GM21528 (cell line): ENCODE measurements at regions not wholly inside any gene's neighbourhood (a gene's known extent, or its start where the extent isn't known, plus 50 kb on each side); places are given as distances from the start of the nearest gene placed in this dataset.
"Not testable (repeated sequence)": the region's sequence is repeated elsewhere in the genome, so short reads cannot be mapped to it uniquely, and the experiment has no call there.

ENCODE experiments used
- ATAC-seq: cut with Tn5 transposase; IDR thresholded peaks from one replicate; pipeline ENCODE4 v1.9.1; 2021; ENCODE audit warnings: mild to moderate bottlenecking, moderate library complexity; ENCODE audit not compliant: unreplicated experiment, low FRiP score

- ATAC-seq = no peak
These were observed 219.2 kb upstream of the ELL2 start for GRCh38 chr5:96180684-96181435.

- ATAC-seq = peak; percentile 64
These were observed 215.7 kb upstream of the ELL2 start for GRCh38 chr5:96177303-96177869.

GRCh38 chr5:96176022-96176421, 214.4 kb upstream of the ELL2 start:
- ATAC-seq = no peak

- no peak for ATAC-seq
These were observed 213.4 kb upstream of the ELL2 start for GRCh38 chr5:96175090-96175489.

- no peak for ATAC-seq
These were observed 211.7 kb upstream of the ELL2 start for GRCh38 chr5:96173366-96173765.

- ATAC-seq = no peak
These were observed 210.8 kb upstream of the ELL2 start for GRCh38 chr5:96172436-96172835.

- ATAC-seq = not testable (repeated sequence)
These were observed 210.3 kb upstream of the ELL2 start for GRCh38 chr5:96171973-96172372.

- ATAC-seq = not testable (repeated sequence)
These were observed 209.0 kb upstream of the ELL2 start for GRCh38 chr5:96170481-96171125.

GRCh38 chr5:96168833-96169232, 207.2 kb upstream of the ELL2 start:
- ATAC-seq = not testable (repeated sequence)

GRCh38 chr5:96159043-96159442, 197.4 kb upstream of the ELL2 start:
- ATAC-seq = no peak

- no peak for ATAC-seq
These were observed 196.2 kb upstream of the ELL2 start for GRCh38 chr5:96157841-96158291.

- ATAC-seq = no peak
These were observed 195.6 kb upstream of the ELL2 start for GRCh38 chr5:96157077-96157780.

- no peak for ATAC-seq
These were observed 193.5 kb upstream of the ELL2 start for GRCh38 chr5:96155147-96155546.

GRCh38 chr5:96151891-96152290, 190.2 kb upstream of the ELL2 start:
- ATAC-seq = no peak

GRCh38 chr5:96150007-96150406, 188.4 kb upstream of the ELL2 start:
- no peak for ATAC-seq

GRCh38 chr5:96149546-96149945, 187.9 kb upstream of the ELL2 start:
- ATAC-seq = no peak

GRCh38 chr5:96149021-96149420, 187.4 kb upstream of the ELL2 start:
- no peak for ATAC-seq

- ATAC-seq = no peak
These were observed 186.7 kb upstream of the ELL2 start for GRCh38 chr5:96148376-96148775.

GRCh38 chr5:96147866-96148265, 186.2 kb upstream of the ELL2 start:
- ATAC-seq = no peak

- ATAC-seq = peak; percentile 52
These were observed 185.0 kb upstream of the ELL2 start for GRCh38 chr5:96146675-96147074.

- ATAC-seq = no peak
These were observed 182.6 kb upstream of the ELL2 start for GRCh38 chr5:96144289-96144688.
